HPDE6-E6E7 (cell line): ENCODE measurements at regions not wholly inside any gene's neighbourhood (a gene's known extent, or its start where the extent isn't known, plus 50 kb on each side); places are given as distances from the start of the nearest gene placed in this dataset.

ENCODE experiments used
- DNase-seq: peaks from one replicate; pipeline ENCODE4 v3.0.0; 2011; ENCODE audit warnings: missing footprints; ENCODE audit errors: extremely low spot score

GRCh38 chr1:82894635-82895034 is 1093.9 kb downstream of the ADGRL2 start:
- DNase-seq, result no peak

GRCh38 chr1:82893712-82894470 is 1093.2 kb downstream of the ADGRL2 start:
- DNase-seq, result no peak

GRCh38 chr1:82880506-82880905 is 1079.8 kb downstream of the ADGRL2 start:
- DNase-seq, result peak; percentile 14

- no peak for DNase-seq
These were observed 1079.1 kb downstream of the ADGRL2 start for GRCh38 chr1:82879701-82880305.

GRCh38 chr1:82875170-82875569 is 1074.4 kb downstream of the ADGRL2 start:
- no peak for DNase-seq

GRCh38 chr1:82874041-82874440 is 1073.3 kb downstream of the ADGRL2 start:
- DNase-seq, result no peak

- DNase-seq, result no peak
These were observed 1069.6 kb downstream of the ADGRL2 start for GRCh38 chr1:82870332-82870731.

- no peak for DNase-seq
These were observed 1067.0 kb downstream of the ADGRL2 start for GRCh38 chr1:82867781-82868180.

- DNase-seq, result no peak
These were observed 1061.0 kb downstream of the ADGRL2 start for GRCh38 chr1:82861749-82862148.

- DNase-seq, result no peak
These were observed 1057.3 kb downstream of the ADGRL2 start for GRCh38 chr1:82858031-82858430.

GRCh38 chr1:82849460-82849859 is 1048.7 kb downstream of the ADGRL2 start:
- DNase-seq, result no peak

GRCh38 chr1:82848043-82848442 is 1047.3 kb downstream of the ADGRL2 start:
- DNase-seq, result no peak

- no peak for DNase-seq
These were observed 1045.1 kb downstream of the ADGRL2 start for GRCh38 chr1:82845866-82846265.

- no peak for DNase-seq
These were observed 1044.4 kb downstream of the ADGRL2 start for GRCh38 chr1:82844911-82845827.

- no peak for DNase-seq
These were observed 1043.7 kb downstream of the ADGRL2 start for GRCh38 chr1:82844447-82844846.

GRCh38 chr1:82843876-82844275 is 1043.1 kb downstream of the ADGRL2 start:
- DNase-seq, result no peak

- no peak for DNase-seq
These were observed 1039.5 kb downstream of the ADGRL2 start for GRCh38 chr1:82840192-82840591.

- no peak for DNase-seq
These were observed 1037.2 kb downstream of the ADGRL2 start for GRCh38 chr1:82837766-82838465.

GRCh38 chr1:82836973-82837680 is 1036.4 kb downstream of the ADGRL2 start:
- DNase-seq, result no peak

GRCh38 chr1:82836213-82836972 is 1035.7 kb downstream of the ADGRL2 start:
- DNase-seq, result no peak
